Renal pelvis (tissue), 1 donor: ENCODE measurements at regions not wholly inside any gene's neighbourhood (a gene's known extent, or its start where the extent isn't known, plus 50 kb on each side); places are given as distances from the start of the nearest gene placed in this dataset.
"Not testable (repeated sequence)": the region's sequence is repeated elsewhere in the genome, so short reads cannot be mapped to it uniquely, and the experiment has no call there.

Source experiments
- DNase-seq: peaks from one replicate; pipeline ENCODE4 v3.0.0-alpha.2; 2013

DNA sequence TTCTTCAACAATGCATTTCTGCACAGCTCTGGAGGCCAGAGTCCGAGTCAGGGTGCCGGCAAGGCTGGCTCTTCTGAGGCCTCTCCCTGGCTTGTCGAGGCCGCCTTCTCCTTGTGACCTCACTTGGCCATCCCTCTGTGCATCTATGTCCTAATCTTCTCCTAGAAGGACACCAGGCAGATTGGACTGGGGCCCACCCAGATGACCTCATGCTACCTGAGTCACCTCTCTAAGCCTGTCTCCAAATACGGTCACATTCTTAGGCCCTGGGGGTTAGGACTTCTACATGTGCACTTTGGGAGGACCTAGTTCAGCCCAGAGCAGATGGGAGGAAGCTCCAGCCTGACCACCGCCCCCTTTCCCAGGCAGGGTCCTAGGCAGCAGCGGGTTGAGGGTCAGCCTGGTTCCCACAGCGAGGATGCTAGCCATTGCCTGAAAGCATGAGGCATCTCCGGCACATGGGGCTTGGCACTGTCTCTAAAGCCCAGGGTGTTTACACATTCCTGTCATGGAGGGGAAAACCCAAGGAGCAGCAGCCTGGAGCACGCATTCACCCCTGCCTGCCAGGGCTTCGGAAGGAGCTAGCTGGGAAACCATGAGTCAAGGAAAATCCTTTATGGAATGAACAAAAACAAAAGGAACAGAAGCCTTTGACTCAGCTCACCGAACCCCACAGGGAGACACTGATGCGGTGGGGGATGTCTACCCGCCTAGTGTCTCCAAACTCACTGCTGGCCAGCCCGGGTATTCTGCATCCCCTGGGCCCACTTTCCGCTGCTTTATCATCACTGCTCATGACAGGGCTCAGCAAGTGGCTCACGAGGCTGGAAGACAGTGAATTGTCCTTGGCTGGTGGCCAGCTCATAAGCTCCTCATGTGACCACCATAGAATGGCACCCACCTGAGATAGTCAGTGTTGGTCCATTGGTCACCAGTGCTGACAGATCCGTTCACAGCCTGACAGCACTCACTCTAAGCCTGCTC is 140.2 kb upstream of the ZNF469 start:
- DNase-seq = not testable (repeated sequence)

DNA sequence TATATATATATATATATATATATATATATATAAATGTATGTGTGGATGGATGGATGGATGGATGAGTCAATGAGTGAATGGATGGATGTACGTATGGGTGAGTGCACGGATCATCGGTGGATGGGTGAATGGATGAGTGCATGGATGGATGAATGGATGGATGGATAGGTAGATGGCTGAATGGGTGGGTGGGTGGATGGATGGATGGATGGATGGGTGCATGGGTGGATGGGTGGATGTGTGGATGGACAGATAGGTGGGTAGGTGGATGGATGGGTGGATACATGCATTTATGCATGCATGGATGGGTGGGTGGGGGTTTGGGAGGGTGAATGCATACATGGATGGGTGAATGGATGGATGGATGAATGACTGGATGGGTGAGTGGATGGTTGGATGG is 138.8 kb upstream of the ZNF469 start:
- DNase-seq = not testable (repeated sequence)

DNA sequence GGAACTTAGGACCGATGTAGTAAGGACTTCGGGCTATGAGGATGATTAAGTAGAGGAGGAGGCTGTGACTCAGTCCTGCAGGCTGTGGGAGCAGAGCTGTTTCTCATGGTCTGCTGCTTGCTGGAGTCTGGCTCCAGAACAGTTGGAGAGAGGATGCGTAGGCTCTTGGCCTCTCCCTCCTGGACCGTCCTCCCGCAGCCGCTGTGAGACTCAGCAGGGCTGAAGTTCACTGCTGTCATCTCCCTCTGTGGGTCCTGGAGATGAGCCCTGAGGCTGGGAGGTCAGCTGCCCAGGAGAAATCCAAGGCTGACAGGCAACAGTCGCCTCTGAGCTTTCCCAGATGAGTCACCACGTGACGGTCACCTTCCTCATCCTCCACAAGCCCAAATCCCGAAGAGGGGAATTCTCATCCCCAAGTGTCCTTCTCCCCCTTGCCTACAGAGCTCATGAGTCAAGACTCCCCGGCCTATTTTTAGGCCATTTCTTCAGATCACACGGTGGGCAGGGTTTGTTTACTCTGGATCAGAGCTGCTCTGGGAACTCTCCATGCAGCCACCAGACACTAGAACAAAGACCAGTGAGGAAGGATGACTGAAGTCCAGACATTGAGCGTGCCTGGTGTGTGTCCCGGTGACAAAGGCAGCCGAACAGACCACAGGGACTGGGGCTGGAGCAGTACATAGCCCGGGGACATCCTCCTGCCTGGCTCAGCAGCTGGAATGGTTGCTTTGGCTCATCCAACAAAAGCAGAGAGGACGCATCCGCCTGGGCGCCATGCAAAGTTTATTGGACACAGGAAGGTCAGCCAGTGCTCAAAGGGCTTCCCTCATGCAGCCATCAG is 137.3 kb upstream of the ZNF469 start:
- DNase-seq = not testable (repeated sequence)

DNA sequence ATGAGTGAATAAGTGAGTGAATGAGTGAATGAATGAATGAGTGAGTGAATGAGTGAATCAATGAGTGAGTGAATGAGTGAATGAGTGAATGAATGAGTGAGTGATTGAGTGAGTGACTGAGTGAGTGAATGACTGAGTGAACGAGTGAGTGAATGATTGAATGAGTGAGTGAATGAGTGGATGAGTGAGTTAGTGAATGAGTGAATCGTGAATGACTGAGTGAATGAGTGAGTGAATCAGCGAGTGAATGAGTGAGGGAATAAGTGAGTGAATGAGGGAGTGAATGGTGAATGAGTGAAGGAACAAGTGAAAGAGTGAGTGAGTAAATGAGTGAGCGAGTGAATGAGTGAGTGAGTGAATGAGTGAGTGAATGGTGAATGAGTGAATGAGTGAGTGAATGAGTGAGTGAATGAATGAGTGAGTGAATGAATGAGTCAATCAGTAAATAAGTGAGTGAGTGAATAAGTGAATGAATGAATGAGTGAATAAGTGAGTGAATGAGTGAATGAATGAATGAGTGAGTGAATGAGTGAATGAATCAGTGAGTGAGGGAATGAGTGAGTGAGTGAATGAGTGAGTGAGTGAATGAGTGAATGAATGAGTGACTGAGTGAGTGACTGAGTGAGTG is 135.7 kb upstream of the ZNF469 start:
- not testable (repeated sequence) for DNase-seq

DNA sequence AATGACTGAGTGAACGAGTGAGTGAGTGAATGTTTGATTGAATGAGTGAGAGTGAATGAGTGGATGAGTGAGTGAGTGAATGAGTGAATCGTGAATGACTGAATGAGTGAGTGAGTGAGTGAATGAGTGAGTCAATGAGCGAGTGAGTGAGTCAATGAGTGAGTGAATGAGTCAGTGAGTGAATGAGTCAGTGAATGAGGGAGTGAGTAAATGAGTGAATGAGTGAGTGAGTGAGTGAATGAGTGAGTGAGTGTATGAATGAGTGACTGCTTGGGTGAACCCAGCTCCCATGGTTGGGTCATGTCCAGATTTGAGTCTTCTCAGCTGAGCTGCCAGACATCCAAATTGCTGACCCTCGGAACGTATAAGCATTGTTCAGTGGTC is 135.2 kb upstream of the ZNF469 start:
- DNase-seq = not testable (repeated sequence)

DNA sequence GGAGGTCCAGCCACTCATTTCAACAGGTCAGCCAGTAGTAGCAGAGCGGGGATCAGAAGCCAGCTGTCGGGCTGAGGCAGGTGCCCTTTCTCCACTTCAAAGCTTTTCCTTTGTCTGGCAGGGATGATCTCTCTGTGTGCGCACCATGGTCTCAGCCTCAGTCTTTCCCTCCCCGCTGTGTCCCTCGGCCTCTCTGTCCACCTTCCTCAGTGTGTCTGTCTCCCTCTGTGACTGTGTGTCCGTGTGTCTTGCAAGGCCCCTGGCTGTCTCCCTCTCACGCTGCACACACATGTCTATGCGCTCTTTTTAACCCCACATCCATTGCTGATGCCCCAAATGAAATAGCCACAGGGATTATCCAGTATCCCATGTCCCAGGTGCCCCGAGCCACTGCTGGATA is 134.0 kb upstream of the ZNF469 start:
- DNase-seq = not testable (repeated sequence)

DNA sequence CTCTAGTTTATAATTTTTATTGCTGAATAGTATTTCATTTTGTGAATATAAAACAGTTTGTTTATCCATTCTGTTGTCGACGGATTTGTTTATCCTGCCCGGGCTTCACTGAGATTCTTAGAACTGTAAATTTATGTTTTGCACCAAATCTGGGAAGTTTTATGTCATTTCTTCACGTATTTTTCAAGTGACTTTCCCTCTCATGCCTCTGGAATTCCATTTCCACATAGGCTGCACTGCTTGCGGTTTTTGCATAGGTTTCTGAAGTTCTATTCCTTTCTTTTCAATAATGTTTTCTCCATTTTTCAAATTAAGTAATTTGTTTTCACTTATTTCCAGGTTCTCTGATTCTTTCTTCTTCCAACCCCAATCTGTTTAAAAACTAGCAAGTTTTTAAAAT is 132.4 kb upstream of the ZNF469 start:
- not testable (repeated sequence) for DNase-seq

DNA sequence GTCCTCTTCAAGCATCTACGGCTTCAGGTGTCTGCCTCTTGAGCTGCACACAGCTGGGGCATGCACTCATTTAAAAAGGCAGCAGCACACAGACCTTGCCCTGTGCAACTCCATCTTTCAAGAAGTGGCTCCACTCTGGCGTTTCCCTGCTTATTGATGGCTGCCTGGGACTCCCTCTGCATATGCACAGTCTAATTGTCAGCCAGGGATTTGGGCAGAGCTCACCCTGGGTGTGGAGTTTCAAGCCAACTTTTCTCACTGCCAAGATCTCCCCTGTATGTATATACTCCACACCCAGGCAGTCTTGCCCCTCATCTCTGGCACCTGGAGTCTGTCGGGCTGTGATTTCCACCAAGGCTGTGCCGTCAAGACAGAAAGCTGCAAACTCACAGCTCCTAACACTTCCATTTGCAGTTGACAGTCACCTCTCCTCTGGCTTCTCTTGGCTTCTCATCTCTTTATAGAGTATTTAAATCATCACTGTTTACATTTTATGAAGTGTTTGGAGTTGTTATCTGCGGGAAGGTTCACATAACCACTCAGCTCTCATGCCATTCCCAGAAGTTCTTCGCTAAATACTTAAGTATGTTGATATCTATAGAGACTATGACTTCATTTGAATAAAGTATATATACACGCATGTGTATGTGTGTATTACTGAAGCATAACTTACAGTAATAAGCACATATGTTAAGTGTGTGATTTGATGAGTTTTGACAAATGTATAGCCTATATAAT is 130.5 kb upstream of the ZNF469 start:
- not testable (repeated sequence) for DNase-seq

DNA sequence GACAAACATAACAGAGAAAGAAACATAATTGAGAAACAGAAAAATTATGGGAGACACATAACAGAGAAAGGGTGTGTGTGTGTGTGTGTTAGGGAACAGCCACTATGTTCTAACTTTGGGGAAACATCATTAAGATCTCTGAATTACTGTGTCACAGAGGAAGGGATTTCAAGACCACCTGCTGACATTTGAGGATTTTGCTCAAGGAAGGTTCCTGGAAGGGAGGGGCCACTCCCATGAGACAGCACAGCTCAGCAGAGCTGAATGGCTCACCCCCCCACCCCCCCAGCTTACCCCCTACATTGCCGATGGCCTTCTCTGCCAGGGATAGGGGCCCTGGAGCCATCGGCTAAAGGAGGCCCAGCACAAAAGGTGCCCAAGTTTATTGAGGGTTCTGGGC is 124.6 kb upstream of the ZNF469 start:
- DNase-seq = not testable (repeated sequence)

DNA sequence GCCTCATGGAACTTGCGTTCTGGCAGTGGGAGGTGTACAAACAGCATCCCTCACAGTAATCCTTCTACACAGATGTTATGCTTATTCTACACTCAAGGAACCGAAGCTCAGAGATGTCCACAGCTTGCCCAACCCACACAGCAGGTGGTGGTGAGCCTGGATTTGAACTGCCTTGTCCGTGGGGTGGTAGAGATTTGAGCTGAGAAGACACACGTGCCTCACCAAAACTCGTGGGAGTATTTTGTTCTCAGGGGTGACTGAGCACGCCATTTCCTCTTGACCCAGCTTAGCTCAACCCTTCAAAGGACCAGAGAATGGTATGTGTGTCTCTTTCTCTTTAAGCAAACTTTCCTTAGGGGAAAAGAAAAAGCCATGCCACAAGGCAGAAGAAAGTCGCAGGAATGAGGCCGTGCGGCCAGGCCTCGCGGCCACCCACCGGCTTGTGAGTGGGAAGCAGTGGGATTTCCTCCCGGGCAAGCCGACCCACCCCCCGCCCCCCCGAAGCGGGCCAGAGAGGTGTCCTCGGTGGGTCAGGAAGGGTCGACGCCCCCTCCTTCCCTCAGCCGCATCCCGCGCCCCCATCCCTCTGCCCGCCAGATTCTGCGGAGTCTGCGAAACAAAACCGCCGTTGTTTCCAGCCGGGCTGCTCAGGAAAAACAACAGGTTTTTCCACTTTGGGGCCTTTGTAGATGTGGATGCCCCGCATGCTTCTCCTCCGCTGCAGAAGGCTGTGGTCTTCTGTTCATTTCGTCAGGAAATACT is 123.8 kb upstream of the ZNF469 start:
- DNase-seq = not testable (repeated sequence)

DNA sequence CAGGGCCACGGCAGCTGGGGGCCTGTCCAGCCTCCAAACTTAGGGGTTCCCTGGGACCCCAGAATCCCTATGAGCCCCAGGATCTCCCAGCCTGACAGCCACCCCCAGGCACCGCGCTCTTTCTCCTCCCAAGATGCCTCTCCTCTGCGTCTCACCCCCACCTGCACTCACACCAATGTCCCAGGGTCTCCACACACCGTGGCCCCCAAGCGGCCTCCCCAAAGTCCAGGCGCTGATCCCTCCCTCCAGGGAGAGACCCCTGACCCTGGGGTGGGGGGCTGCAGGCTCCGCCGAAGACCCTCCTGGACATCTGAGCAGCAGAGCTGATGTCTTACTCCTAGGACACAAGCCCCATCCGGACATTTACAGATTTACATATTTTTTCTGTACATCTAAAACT is 123.2 kb upstream of the ZNF469 start:
- not testable (repeated sequence) for DNase-seq

DNA sequence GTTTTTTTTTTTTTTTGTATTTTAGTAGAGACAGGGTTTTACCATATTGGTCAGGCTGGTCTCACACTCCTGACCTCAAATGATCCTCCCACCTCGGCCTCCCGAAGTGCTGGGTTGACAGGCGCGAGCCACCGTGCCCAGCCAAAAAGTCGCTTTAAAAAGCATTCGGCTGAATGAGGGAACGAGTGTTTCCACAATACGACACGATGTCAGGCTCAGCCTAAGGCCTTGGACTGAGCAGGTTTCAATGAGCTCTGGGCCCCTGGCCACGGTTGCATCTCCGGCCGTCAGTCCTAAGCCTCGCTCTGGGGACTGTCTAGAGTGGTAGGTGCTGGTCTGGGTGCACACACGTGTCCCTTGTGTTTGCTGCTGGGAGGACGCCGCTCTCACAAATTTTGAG is 122.6 kb upstream of the ZNF469 start:
- not testable (repeated sequence) for DNase-seq

DNA sequence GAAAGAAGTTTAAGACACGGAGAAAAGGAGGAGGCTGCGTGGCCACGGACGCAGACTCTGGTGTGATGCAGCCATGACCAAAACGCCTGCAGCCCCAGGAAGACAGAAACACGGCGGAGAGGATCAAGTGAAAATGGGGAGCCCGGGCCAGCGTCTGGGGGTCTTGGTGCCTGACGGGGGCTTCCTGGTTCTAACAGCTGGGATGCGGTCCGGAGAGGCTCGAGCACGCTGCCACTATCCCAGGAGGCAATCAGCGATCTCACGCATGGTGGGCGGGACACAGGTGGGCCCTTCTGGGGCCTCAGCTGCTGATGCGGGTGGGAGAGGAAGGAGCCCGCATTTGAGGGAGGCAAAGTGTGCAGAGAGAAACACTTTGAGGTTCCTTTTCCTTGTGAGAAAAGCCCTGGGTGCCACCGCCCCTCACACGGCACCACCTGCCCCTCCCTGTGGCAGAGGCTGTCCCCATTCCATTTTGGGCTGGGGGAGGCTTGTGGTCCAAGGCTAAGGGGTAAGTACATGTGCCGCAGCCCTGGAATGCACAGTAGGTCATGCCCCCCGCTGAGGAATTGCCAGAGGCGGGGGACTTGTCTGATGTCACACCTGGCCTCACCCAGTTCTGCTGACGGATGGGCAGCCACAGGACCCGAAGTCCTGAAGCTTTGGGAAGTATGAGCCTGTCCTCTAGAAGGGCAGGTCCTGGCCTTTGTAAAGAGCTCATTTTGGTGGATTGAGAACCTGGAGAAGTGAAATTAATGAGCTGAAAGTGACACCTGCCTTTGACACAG is 121.7 kb upstream of the ZNF469 start:
- not testable (repeated sequence) for DNase-seq

DNA sequence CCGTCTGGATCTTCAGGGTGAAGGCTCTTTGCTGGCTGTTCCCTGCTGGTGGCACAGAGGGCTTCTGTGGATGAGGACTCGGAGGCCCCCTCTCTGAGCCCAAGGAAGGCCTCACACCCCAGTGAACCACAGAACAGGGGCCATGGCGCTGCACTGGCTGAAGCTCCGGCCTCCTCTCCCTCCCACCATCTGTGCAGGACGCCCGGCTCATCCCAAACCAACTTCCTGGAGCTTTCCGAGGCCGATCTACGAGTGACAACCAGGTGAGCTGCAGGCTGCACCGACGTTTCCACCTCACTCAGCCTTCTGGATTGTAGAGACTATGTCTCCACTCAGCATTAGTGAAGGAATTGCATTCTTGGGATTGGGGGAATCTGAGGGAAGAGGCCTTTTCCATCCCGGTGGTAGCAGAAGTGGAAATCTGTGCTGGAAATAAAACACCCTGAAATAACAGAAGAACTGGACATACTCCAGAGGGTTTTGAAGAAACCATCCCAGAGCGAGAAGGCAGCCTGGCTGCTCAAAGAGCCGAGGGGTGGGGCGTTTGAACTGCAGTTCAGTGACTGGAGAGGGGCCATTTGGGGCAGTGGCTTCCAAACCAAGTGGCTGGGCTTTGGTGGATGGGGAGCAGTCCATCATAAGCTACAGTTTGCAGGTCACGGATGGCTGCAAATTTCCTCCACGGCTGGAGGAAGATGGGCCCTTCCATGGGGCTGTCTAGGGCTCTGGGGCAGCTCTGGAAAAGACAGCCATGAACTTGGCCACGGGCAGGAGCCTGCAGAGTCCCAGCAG is 120.7 kb upstream of the ZNF469 start:
- not testable (repeated sequence) for DNase-seq

DNA sequence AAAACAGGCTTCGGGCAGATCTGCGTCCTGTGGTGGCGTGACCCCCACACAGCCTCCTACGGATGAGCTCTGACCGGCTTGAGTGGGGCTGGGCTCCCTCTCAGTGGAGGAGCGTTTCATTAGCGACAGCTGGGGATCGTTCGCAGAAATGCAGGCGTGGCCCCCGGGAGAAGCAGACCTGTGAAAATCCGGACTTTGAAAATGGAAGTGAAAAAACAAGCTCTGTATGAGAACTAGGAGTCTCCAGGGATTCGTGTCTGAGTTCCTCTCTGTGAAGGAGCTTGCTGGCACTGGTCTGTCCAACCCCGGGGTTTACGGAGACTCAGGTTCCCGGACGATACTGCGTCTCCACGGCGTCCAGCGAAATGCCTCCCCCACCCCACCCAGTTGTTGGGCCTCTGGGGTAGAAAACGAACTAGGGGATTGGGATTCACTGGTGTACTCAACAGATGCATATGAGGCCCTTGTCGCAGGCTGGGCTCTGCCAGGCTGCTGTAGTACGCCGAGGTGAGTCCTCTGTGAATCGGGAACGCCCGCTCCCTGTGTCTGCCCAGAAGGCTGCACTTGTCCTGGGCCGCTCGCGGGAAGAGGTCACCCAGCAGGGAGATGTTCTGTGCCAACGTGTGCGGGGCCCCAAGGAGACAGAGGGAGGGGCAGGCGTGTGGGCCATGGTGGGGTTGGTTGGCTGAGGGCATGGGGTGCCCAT is 119.7 kb upstream of the ZNF469 start:
- not testable (repeated sequence) for DNase-seq

DNA sequence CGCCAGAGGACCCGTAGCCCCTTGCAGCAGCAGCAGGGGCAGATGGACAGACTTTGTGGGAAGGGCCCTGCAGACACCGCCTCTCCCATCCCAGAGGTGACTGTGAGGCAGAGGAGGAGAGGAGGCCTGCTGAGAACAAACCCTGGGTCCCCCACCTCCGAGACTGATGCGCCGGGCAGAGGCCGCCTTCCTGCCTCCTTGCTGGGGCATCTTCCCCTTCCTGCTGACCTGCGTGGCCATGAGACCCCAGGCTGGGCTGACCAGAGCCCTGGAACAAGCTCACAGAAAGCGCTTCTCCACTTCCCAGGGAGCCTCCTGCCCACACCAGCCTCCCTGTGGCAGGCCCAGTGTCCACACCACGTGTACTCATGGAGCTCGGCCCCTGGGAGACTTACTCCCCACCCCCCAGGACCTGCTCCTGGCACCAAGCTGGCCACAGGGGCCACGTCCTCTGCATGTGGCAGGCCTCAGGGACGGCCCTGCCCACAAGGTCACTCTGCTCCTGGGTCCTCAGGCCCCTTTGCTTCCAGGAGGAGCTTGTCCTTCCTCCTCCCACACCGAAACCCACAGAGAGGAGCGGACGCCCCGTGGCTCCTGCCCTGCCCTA is 119.0 kb upstream of the ZNF469 start:
- not testable (repeated sequence) for DNase-seq

DNA sequence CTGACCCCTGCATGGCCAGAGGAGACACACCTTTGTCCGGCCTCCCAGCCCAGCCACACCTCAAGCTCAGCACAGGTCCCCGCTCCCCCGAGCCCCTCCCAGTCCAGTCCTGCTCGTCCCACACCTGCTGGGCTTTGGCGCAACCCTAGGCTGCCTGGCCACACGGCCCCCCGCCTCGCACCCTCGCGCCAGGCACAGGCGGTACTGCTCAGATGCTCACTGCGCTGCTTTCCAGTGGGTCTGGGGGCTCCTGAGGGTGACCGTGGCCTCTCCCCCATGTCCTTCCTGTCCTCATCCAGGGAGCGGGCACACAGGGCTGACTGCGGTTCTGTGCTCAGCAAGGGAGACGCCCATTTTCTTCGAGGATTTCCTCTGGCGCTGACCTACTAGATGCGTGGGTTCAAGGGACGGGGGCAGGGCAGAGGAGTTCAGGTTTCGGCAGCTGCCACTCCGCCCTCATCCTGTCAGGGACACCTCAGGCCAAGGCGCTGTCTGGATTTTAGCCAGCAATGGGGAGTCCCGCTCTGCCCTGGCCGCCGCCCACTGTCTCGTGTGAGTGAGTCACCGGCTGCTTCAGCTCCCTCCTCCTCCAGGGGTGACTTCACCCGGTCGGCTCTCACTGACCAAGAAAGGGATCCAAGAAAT is 118.0 kb upstream of the ZNF469 start:
- peak; percentile 48 for DNase-seq
